H9 (cell line): ENCODE measurements at regions not wholly inside any gene's neighbourhood (a gene's known extent, or its start where the extent isn't known, plus 50 kb on each side); places are given as distances from the start of the nearest gene placed in this dataset.

Experiments used
- DNase-seq: peaks from one replicate; pipeline ENCODE4 v3.0.0-alpha.2; 2017
- H2AFZ ChIP-seq: one replicate; pipeline ENCODE4 v1.6.1; 2013; ENCODE audit warnings: mild to moderate bottlenecking, low read length, control low read depth, moderate library complexity
- H2AK5ac ChIP-seq: 2 replicates; pipeline ENCODE4 v1.6.1; 2013; ENCODE audit warnings: low read length, control low read depth, mixed read lengths; ENCODE audit not compliant: insufficient read length
- H2BK120ac ChIP-seq: one replicate; pipeline ENCODE4 v1.6.1; 2013; ENCODE audit warnings: low read depth, mild to moderate bottlenecking, low read length, control low read depth, inconsistent platforms; ENCODE audit not compliant: poor library complexity, severe bottlenecking
- H2BK12ac ChIP-seq: 2 replicates; pipeline ENCODE4 v1.6.1; 2013; ENCODE audit warnings: low read length, control low read depth, mixed read lengths, low read depth; ENCODE audit not compliant: insufficient read length
- H2BK15ac ChIP-seq: 2 replicates; pipeline ENCODE4 v1.6.1; 2013; ENCODE audit warnings: low read depth, low read length, control low read depth
- H2BK20ac ChIP-seq: one replicate; pipeline ENCODE4 v1.6.1; 2013; ENCODE audit warnings: low read depth, mild to moderate bottlenecking, low read length, control low read depth, inconsistent platforms; ENCODE audit not compliant: poor library complexity, severe bottlenecking
- H2BK5ac ChIP-seq: 2 replicates; pipeline ENCODE4 v1.6.1; 2013; ENCODE audit warnings: low read length, control low read depth, mixed read lengths; ENCODE audit not compliant: insufficient read length
- H3K14ac ChIP-seq: 2 replicates; pipeline ENCODE4 v1.6.1; 2013; ENCODE audit warnings: low read length, control low read depth; ENCODE audit not compliant: insufficient read depth
- H3K18ac ChIP-seq: 2 replicates; pipeline ENCODE4 v1.6.1; 2013; ENCODE audit warnings: low read depth, mild to moderate bottlenecking, mixed read lengths, low read length, control low read depth; ENCODE audit not compliant: insufficient read length
- H3K23ac ChIP-seq: 2 replicates; pipeline ENCODE4 v1.6.1; 2013; ENCODE audit warnings: low read length, control low read depth, mixed read lengths, low read depth; ENCODE audit not compliant: insufficient read length
- H3K23me2 ChIP-seq: 2 replicates; pipeline ENCODE4 v1.6.1; 2013; ENCODE audit warnings: low read depth, mild to moderate bottlenecking, mixed read lengths, low read length, control low read depth; ENCODE audit not compliant: insufficient read length, poor library complexity, severe bottlenecking
- H3K27ac ChIP-seq: 2 replicates; pipeline ENCODE4 v1.5.1; 2013; ENCODE audit warnings: low read length, control low read depth, mixed read lengths, low read depth; ENCODE audit not compliant: insufficient read length
- H3K27me3 ChIP-seq: 2 replicates; pipeline ENCODE4 v1.6.1; 2013; ENCODE audit warnings: low read length, control low read depth, inconsistent platforms; ENCODE audit not compliant: insufficient read depth
- H3K4ac ChIP-seq: 2 replicates; pipeline ENCODE4 v1.6.1; 2013; ENCODE audit warnings: low read depth, mild to moderate bottlenecking, control low read depth, inconsistent platforms, low read length, moderate library complexity
- H3K4me1 ChIP-seq: 2 replicates; pipeline ENCODE4 v1.6.1; 2013; ENCODE audit warnings: low read length, control low read depth, inconsistent platforms; ENCODE audit not compliant: insufficient read depth
- H3K4me2 ChIP-seq: 2 replicates; pipeline ENCODE4 v1.6.1; 2013; ENCODE audit warnings: low read length, control low read depth, mixed read lengths; ENCODE audit not compliant: insufficient read length, insufficient read depth
- H3K56ac ChIP-seq: 2 replicates; pipeline ENCODE4 v1.6.1; 2013; ENCODE audit warnings: low read depth, mild to moderate bottlenecking, mixed read lengths, low read length, control low read depth; ENCODE audit not compliant: insufficient read length
- H3K79me1 ChIP-seq: 2 replicates; pipeline ENCODE4 v1.6.1; 2013; ENCODE audit warnings: low read depth, mild to moderate bottlenecking, moderate library complexity, low read length, control low read depth, inconsistent platforms; ENCODE audit not compliant: insufficient read depth, poor library complexity, severe bottlenecking
- H3K79me2 ChIP-seq: 2 replicates; pipeline ENCODE4 v1.6.1; 2013; ENCODE audit warnings: low read length, control low read depth, inconsistent platforms; ENCODE audit not compliant: insufficient read depth
- H3K9ac ChIP-seq: 2 replicates; pipeline ENCODE4 v1.6.1; 2013; ENCODE audit warnings: low read length, control low read depth, mixed read lengths; ENCODE audit not compliant: insufficient read length; ENCODE audit errors: extremely low read depth
- H3K9me3 ChIP-seq: one replicate; pipeline ENCODE4 v1.6.1; 2013; ENCODE audit warnings: low read depth, low read length, inconsistent platforms; ENCODE audit not compliant: control insufficient read depth
- H3T11ph ChIP-seq: one replicate; pipeline ENCODE4 v1.6.1; 2013; ENCODE audit warnings: mild to moderate bottlenecking, low read length, control low read depth, inconsistent platforms
- H4K20me1 ChIP-seq: one replicate; pipeline ENCODE4 v1.6.1; 2013; ENCODE audit not compliant: control insufficient read depth, insufficient read length, insufficient read depth
- H4K5ac ChIP-seq: 2 replicates; pipeline ENCODE4 v1.6.1; 2013; ENCODE audit warnings: low read depth, mild to moderate bottlenecking, mixed read lengths, low read length, control low read depth; ENCODE audit not compliant: insufficient read length
- H4K8ac ChIP-seq: replicated peaks from 2 replicates; pipeline ENCODE4 v1.6.1; 2013; ENCODE audit warnings: low read length, control low read depth, mixed read lengths, low read depth; ENCODE audit not compliant: insufficient read length
- H4K91ac ChIP-seq: 2 replicates; pipeline ENCODE4 v1.6.1; 2013; ENCODE audit warnings: low read depth, mild to moderate bottlenecking, moderate library complexity, mixed read lengths, low read length, control low read depth; ENCODE audit not compliant: insufficient read length
- H3K27ac Mint-ChIP-seq, 3 experiments: 2 replicates in 2 of 3; 3 replicates in 1 of 3; pipeline ENCODE4 v1.8.0; 2020 to 2021; ENCODE audit warnings: mixed read lengths in 3 of 3, mild to moderate bottlenecking in 1 of 3, moderate library complexity in 1 of 3
- H3K27me3 Mint-ChIP-seq: 2 replicates; pipeline ENCODE4 v1.8.0; 2021; ENCODE audit warnings: low read depth, mild to moderate bottlenecking, moderate library complexity, mixed read lengths
- H3K36me3 Mint-ChIP-seq, 3 experiments: 2 replicates in 2 of 3; 3 replicates in 1 of 3; pipeline ENCODE4 v1.8.0; 2020 to 2021; ENCODE audit warnings: low read depth in 3 of 3, mixed read lengths in 3 of 3; ENCODE audit not compliant: insufficient read depth in 1 of 3
- H3K4me1 Mint-ChIP-seq, 2 experiments: 2 replicates each; pipeline ENCODE4 v1.8.0; 2020; ENCODE audit warnings: mixed read lengths in 2 of 2
- H3K4me3 Mint-ChIP-seq, 2 experiments: 2 replicates in 1 of 2; 3 replicates in 1 of 2; pipeline ENCODE4 v1.8.0; 2020 to 2021; ENCODE audit warnings: mild to moderate bottlenecking in 2 of 2, mixed read lengths in 2 of 2, moderate library complexity in 1 of 2
- H3K9me3 Mint-ChIP-seq, 2 experiments: 2 replicates in 1 of 2; 3 replicates in 1 of 2; pipeline ENCODE4 v1.8.0; 2020; ENCODE audit warnings: mild to moderate bottlenecking in 2 of 2, mixed read lengths in 2 of 2, moderate library complexity in 1 of 2
- CTCF ChIP-seq: fragments of 200-600 bp; sonication (generic); conservative IDR thresholded peaks from 3 replicates; pipeline ENCODE4 v1.8.0; 2021; ENCODE audit warnings: antibody characterized with exemption, mild to moderate bottlenecking
- WGBS: extraction: QIAGEN DNeasy Blood & Tissue Kit; methylation state at CpG from one replicate; pipeline ENCODE4 v1.1.7; 2013; ENCODE audit warnings: missing lambda C conversion rate, low lambda C conversion rate, mixed read lengths; ENCODE audit not compliant: insufficient read length; ENCODE audit errors: extremely low coverage; 5-methylcytosine and 5-hydroxymethylcytosine counted together

DNA sequence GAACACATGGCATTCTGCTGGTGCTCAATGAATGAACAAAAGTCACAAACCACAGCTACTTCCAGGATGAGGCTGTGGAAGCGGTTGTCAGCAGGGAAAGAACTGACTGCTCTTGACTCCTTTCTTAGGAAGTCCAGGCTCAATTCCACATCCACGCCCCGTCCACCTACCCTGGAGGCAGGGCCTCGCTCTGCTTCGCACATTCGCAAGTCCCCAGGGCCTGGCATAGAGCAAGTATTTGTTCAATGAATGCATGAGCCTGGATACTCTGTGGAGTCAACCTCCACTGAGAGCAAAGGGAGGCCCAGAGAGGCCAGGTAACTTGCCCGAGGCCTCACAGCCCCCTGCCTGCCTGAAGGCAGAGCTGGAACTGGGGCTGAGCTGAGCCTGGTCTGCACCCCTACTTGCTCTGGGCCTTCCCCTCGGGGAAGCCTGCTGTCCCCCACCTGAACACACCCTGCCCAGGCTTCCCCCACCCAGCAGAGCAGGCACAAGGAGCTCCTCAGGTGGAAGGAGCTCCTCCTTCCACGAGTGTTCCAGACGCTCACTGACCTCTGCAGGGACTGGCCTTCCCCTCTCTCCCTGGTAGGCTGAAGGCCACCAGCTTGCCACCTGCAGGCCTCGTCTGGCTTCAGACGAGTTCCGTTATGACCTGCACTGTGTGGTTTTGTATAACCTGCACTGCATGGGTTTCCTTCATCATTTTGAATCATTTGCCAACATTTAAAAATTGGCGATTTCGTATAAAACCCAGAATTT, 119.3 kb upstream of the PTPN1 start:
- Histone ChIP-seq H3K27ac (no peak overlapping the region), H4K5ac (no peak overlapping the region), H3K4me1 (no peaks in the 10 kb centered on the region), H3K9me3 (no peaks in the 10 kb centered on the region), H4K8ac (no peak overlapping the region), H3K27me3 (no peaks in the 10 kb centered on the region), H3K18ac (no peak overlapping the region), H4K20me1 (no peaks in the 10 kb centered on the region), H2AFZ (no peak overlapping the region), H2BK20ac (no peak overlapping the region), H2BK12ac (no peak overlapping the region), H3K4me2 (no peak overlapping the region), H3K56ac (no peak overlapping the region), H2BK15ac (no peak overlapping the region), H3K79me2 (no peaks in the 10 kb centered on the region), H3K23me2 (no peaks in the 10 kb centered on the region), H2BK120ac (no peak overlapping the region), H2BK5ac (no peak overlapping the region), H3K23ac (no peak overlapping the region), H3K9ac (no peak overlapping the region), H3T11ph (no peak overlapping the region), H4K91ac (no peak overlapping the region), H3K14ac (no peak overlapping the region), H2AK5ac (no peak overlapping the region), H3K4ac (no peak overlapping the region), H3K79me1 (no peaks in the 10 kb centered on the region)
- Mint-ChIP-seq H3K36me3 (no peaks in the 10 kb centered on the region), H3K4me3 (no peak overlapping the region), H3K27me3 (no peaks in the 10 kb centered on the region), H3K4me1 (peaks cover 0 to 10% of the 10 kb centered on the region in 2 experiments; a peak in 1 of 4 replicates), H3K27ac (no peak overlapping the region; a peak in 1 of 7 replicates), H3K9me3 (no peaks in the 10 kb centered on the region; a peak in 1 of 5 replicates)
- no peak for TF ChIP-seq CTCF
- WGBS, result no CpG with 5 or more reads among the region's 15 CpGs
- no peak for DNase-seq
